Testis (tissue), 2 donors: ENCODE measurements at regions not wholly inside any gene's neighbourhood (a gene's known extent, or its start where the extent isn't known, plus 50 kb on each side); places are given as distances from the start of the nearest gene placed in this dataset.

ENCODE experiments used
- POLR2A ChIP-seq: fragments of 450-650 bp; IDR thresholded peaks from one replicate; pipeline ENCODE4 v1.6.1; 2017; ENCODE audit warnings: antibody characterized with exemption, mild to moderate bottlenecking, moderate library complexity
- TF ChIP-seq, protein P1 (sequence below), 3 experiments: fragments of 450-650 bp in 2 of 3; fragments of 200-600 bp in 1 of 3; sonication (generic) in 1 of 3; IDR thresholded peaks; one replicate each; pipeline ENCODE4 v1.5.1; 2016 to 2019; ENCODE audit warnings: antibody characterized with exemption in 3 of 3, mild to moderate bottlenecking in 2 of 3, moderate library complexity in 1 of 3

DNA sequence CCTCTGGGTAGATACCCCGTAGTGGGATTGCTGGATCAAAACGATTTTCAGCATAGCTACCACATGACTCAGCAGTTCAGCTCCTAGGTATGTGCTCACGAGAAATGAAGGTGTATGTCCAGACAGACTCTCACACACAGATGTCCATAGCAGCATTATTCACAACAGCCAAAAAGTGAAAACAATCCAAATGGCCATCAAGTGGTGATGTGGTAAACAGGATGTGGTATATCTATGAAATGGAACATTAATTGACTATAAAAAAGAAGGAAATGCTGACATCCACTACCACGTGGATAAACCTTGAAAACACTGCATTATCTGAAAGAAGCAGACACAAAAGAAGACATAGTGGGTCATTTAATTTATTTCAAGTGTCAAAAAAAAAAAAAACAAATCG lies 241.9 kb downstream of the EIPR1 start:
- TF ChIP-seq, protein P1, sequence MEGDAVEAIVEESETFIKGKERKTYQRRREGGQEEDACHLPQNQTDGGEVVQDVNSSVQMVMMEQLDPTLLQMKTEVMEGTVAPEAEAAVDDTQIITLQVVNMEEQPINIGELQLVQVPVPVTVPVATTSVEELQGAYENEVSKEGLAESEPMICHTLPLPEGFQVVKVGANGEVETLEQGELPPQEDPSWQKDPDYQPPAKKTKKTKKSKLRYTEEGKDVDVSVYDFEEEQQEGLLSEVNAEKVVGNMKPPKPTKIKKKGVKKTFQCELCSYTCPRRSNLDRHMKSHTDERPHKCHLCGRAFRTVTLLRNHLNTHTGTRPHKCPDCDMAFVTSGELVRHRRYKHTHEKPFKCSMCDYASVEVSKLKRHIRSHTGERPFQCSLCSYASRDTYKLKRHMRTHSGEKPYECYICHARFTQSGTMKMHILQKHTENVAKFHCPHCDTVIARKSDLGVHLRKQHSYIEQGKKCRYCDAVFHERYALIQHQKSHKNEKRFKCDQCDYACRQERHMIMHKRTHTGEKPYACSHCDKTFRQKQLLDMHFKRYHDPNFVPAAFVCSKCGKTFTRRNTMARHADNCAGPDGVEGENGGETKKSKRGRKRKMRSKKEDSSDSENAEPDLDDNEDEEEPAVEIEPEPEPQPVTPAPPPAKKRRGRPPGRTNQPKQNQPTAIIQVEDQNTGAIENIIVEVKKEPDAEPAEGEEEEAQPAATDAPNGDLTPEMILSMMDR (IDR thresholded peaks at IDR 0.05) = no peak
- TF ChIP-seq POLR2A = no peak
